Stimulated activated CD4-positive, alpha-beta T cell treated with anti-CD3 and anti-CD28 coated beads, Interleukin-12 subunit alpha, Interleukin-12 subunit beta, amount 100 ng/mL, for 24 hours (primary cell): ENCODE measurements at regions not wholly inside any gene's neighbourhood (a gene's known extent, or its start where the extent isn't known, plus 50 kb on each side); places are given as distances from the start of the nearest gene placed in this dataset.

Source experiments
- DNase-seq, 2 experiments: peaks; one replicate each; pipeline ENCODE4 v3.0.0-alpha.2; 2020; ENCODE audit warnings: low read depth in 2 of 2

- DNase-seq = no peak
These were observed 244.7 kb downstream of the NDUFA10 start for GRCh38 chr2:239780236-239780994.

GRCh38 chr2:239779584-239779983, 245.6 kb downstream of the NDUFA10 start:
- DNase-seq = no peak

GRCh38 chr2:239778861-239779558, 246.1 kb downstream of the NDUFA10 start:
- no peak for DNase-seq

DNA sequence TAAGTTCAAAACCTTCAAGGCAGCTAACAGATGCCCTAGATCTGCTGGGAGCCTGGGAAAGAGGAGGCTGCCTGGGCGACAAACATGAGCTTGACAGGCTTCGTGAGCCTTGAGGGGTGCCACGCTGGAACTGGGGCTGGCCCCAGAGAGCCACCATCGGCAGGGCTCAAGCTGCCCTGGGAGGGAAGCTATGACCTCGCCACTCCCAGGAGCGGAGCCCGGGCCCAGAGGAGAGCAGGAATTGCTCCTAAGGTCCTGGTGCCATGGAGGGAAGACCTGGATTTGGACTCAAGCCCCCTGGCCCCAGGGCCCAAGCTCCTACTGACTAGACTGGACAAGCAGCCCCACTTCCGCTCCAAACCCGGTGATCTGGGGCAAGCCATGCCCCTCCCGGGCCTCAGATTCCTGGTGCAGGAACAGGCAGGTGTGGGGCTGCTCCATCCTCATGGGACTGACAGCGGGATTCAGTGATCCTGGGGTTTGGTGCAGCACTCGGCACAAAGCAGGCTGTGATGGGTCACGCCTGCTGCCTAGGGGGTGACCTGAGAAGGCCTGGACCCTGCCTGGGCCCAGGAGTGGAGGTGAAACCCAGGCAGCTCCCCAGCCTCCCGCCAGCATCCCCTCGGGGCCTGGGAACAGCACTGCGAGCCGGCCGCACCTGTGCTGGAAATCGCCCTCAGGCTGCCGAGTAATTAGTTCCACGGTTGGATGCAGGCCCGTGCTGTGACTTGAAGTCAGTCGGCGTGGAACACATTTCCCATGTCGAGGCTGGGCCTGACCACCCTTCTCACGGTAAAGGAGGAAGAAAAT, 246.9 kb downstream of the NDUFA10 start:
- no peak for DNase-seq

DNA sequence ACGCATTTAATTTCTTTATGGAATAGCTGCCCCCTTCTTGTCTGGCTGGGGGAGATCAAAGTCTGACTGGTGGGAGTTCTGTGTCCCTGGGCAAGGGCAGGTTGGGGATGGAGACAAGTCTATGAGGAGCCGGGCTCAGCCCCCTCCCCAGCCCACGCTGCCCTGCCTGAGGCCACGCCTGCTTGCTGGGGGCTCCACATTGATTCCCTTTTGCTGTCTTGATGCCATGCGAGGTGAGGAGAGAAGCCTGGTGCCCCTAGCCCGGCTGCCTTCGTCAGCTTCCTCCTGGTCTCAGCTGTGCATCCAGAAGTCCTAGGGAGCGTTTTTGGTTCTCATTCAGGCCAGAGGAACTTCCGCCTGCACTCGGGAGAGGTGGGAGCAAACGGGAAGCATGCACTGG, 247.9 kb downstream of the NDUFA10 start:
- DNase-seq = no peak

- no peak for DNase-seq
These were observed 248.6 kb downstream of the NDUFA10 start for GRCh38 chr2:239776436-239777005.

DNA sequence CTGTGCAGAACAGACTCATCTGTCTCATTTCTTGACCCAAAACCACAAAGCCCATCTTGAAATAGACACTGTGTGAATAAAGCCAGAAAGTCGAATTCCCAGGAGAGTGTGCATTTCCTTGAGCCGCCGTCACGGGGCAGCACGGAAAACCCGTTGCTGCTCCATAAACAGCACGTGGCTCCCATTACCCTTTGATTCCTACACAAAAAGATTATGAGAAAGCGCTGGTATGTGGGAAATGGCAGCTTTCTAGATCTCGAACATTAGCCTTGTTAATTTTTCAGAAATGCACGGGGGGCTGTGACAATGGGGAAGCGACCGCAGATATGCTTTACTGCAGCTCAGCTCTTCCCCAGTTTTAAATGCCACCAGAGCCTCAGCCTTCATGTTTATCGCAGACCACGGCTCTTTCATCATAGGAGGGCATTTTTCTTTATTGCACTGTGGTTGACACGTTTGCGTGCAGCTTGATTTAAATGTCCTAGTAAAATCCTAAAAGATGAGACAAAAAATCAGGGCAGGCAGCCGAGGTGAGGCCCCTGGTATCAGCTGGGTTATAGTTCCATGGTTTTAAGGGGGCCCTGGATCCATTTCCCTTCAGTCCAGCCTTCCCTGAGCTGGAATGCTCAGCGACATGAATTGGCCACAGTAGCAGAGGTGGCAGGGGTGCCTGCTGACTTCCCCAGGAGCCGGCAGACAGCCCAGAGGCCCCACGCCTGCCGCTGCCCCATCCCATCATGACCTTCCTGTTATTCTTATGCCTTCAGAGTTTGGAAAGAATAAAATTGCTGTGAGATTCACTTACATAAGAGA, 249.3 kb downstream of the NDUFA10 start:
- no peak for DNase-seq

GRCh38 chr2:239774933-239775622, 250.1 kb downstream of the NDUFA10 start:
- DNase-seq = no peak

DNA sequence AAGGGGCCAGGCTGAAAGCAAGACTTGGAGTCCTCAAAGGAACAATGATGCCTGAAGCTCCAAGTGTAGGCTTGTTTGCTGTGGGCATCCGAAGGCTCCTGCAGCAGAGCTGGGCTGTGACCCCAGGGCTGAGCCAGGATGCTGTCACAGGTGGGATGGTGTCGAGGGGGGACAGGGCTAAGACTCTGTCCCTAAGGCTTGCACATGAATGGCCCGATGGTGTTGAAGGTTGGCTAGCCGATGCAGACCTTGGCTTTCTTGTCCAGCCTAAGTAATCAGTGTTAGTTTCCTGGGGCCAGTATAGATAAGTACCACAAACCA, 251.0 kb downstream of the NDUFA10 start:
- DNase-seq = no peak

DNA sequence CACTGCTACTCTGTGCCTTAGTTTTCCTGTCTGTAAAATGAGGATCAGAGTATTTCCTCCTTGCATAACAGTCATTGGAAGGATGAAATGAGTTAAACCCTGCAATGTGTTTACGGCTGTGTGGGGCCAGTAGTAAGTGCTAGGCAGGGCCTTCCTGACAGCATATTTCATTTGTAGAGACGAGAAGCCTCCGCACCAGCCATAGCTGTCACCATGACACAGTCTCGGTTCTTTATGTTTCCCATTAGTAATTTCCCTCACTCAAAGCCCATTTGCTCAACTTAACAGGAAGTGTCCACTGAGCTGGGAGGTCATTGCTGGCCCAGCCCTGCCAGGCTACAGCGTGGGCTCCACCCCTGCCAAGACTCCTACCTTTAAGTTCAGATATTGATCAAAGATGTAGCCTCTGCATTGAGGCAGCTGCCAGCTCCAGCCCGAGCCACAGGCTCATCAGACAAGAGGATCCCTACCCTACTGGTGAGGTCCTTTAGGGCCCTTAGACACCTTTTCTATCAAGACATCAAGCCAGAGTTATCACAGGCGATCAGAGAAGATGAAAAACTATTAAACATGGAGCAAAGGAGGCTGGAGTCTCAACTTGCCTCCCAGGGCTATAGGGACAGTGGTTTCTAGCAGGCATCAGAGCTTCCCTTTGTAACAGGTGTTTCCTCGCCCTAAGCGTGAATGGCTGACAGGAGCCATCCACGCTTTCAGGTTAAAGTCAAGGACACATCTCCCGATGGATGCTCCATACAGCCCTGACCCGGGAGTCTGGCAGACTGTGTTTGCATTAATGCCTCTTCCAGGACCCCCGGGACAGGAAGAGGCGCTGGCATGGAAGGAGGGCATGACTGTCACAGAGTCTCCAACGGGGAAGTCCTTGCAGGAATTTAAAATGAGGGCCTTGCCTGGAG, 251.7 kb downstream of the NDUFA10 start:
- DNase-seq = no peak

GRCh38 chr2:239772721-239773120, 252.4 kb downstream of the NDUFA10 start:
- no peak for DNase-seq

DNA sequence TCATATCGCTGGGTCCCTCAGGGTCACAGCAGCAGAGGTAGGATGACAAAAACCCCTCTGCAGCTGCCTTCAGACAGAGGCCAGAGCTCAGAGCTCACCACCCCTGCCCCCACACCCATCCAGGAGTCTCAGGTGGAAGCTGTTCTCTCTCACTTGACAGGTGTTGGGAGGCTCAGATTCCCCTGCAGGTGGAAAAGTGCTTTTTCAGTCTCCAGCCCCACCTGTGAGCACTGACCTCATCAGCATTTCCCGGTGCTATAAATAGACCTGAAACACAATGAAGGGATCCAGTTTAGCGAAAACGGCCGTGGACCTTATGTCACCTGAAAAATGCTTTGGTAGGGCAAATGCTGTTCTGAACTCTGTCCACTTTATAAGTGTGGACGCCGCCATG, 254.9 kb downstream of the NDUFA10 start:
- DNase-seq = no peak

- DNase-seq = no peak
These were observed 255.4 kb downstream of the NDUFA10 start for GRCh38 chr2:239769554-239770245.

DNA sequence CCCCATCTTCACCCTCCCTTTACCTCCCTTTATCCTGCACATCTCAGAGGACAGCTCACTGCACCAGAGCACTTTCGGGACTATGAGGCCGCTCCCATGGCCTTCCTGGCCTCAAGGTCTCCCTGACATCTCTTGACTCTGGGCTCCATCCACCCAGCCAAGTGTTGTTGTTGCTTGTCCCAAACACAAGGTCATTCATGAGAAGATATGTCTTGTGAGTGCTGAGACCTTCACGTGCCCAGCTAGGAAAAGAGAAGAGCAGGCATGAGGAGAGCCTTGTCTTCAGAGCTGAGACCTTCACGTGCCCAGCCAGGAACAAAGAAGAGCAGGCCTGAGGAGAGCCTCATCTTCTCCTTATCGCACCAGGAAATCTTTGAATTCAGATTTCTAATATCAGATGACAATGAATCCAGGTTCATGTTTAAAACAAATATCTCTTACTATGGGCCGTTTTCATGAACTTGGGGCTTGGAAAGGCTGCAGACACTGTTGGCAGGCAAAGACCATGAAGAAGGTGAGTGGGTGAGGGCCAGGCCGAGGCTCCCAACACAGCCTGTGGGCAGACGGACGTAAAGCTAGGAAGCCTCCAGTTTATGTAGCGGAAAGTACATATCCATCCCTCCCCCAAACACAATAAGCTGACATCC, 256.1 kb downstream of the NDUFA10 start:
- DNase-seq = no peak

DNA sequence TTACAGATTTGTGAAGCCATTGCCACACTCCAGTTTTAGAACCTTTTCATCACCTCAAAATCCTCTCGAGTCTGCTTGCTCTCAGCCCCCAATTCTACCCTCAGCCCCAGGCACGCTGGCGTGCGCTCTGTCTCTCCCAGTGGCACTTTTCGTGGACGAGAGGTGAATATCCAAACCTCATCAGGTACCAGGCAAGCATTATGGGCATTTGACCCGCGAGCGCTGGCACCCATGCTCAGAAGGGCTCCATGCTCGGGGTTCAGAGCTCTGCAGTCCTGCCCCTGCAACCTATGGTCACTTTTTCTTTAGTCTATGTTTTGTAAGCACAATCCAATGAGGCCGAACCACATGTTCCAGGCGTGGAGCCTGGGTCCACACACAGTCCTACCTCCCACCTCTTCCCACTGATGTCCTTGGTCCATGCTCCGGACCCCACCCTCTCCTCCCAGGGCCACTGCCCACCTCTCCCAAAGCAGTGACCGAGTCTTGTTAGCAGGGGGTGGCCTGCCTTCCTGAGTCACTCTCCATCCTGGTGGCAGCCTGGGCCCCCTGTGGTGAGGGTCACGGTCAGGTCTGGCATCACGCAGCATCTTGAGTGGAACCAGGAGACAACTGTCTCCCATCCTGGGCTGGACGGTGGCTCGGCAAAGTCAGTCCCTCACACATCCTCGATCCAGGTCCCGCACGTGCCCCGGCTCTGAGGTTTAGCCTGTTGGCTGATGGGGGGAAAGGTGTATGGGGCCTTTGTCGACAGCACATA, 256.9 kb downstream of the NDUFA10 start:
- no peak for DNase-seq

DNA sequence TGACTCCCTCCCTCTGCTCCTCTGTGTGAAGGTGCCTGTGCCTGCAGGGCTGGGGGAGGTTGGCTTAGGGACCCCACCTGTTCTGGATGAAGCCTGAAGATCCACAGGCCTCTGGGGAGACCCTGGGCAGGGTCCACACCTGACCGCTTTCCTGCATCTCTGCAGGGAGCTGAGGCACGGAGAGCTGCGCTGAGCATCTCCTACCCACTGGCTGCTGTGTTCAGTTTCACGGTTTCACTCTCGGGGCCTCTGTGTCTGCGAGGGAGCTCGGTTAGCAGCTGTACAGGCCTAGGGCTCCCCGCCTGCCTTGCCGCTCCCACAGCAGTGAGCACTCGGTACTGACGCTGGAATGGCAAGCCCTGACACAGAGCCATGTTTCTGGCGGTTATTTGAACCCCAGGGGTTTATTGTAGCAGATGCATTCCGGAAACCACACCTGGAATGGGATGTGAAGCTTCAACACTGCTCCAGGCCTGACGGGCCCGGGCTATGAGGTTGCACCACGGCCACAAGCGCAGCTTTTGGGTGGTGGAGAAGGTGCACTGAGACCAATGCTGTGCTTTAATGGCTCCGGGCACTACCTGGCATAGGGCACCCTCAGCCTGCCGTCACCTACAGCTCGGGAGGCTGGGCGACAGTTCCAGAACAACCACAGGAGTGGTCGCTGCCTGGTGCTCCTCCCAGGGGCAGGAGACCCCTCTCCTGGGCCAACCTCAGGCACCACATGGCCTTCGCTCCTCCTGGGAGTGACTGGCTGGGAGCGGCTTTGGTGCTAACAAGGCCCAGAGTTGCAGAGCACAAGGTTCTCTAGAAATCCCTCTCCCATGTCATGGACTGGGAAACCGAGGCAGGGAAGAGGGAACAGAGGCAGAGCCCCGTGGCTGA, 257.9 kb downstream of the NDUFA10 start:
- DNase-seq = no peak

- no peak for DNase-seq
These were observed 259.2 kb downstream of the NDUFA10 start for GRCh38 chr2:239765911-239766310.
